Activated B cell treated with CpG ODN at 0.5 μM for 24 hours (primary cell): ENCODE measurements at regions not wholly inside any gene's neighbourhood (a gene's known extent, or its start where the extent isn't known, plus 50 kb on each side); places are given as distances from the start of the nearest gene placed in this dataset.
"Not testable (repeated sequence)": the region's sequence is repeated elsewhere in the genome, so short reads cannot be mapped to it uniquely, and the experiment has no call there.

ENCODE experiments used
- ATAC-seq: fragments of 200-7000 bp; cut with Tn5 transposase; one replicate; pipeline ENCODE4 v1.10.0; 2021; ENCODE audit warnings: low read depth, mild to moderate bottlenecking, moderate library complexity
- CTCF ChIA-PET: fragments of 350-600 bp; sonication (Branson Sonifier 250); formaldehyde crosslinking; loops from one replicate; lab custom pipeline; 2021; ENCODE audit warnings: antibody characterized with exemption; lab: Charles Lee
- POLR2A ChIA-PET: fragments of 350-600 bp; sonication (Branson Sonifier 250); formaldehyde crosslinking; loops from one replicate; lab custom pipeline; 2021; ENCODE audit warnings: antibody characterized with exemption; lab: Charles Lee
- DNase-seq: peaks from one replicate; pipeline ENCODE4 v3.0.0; 2022
- H3K27ac Mint-ChIP-seq: one replicate; pipeline ENCODE4 v1.8.0; 2020; ENCODE audit warnings: mixed read lengths
- H3K27me3 Mint-ChIP-seq: one replicate; pipeline ENCODE4 v1.8.0; 2021; ENCODE audit warnings: mixed read lengths
- H3K36me3 Mint-ChIP-seq: one replicate; pipeline ENCODE4 v1.8.0; 2021; ENCODE audit warnings: low read depth, mixed read lengths
- H3K4me1 Mint-ChIP-seq: one replicate; pipeline ENCODE4 v1.8.0; 2021; ENCODE audit warnings: mixed read lengths
- H3K4me3 Mint-ChIP-seq: one replicate; pipeline ENCODE4 v1.8.0; 2020; ENCODE audit warnings: mild to moderate bottlenecking, mixed read lengths
- H3K9me3 Mint-ChIP-seq: one replicate; pipeline ENCODE4 v1.8.0; 2020; ENCODE audit warnings: mixed read lengths
- CTCF ChIP-seq: fragments of 200-600 bp; IDR thresholded peaks from one replicate; pipeline ENCODE4 v1.8.0; 2022; ENCODE audit warnings: antibody characterized with exemption, mild to moderate bottlenecking
- intact Hi-C: fragments of 100-400 bp; cut with micrococcal nuclease; formaldehyde crosslinking; loops from one replicate; pipeline ENCODE4 v1.15.1; 2024

DNA sequence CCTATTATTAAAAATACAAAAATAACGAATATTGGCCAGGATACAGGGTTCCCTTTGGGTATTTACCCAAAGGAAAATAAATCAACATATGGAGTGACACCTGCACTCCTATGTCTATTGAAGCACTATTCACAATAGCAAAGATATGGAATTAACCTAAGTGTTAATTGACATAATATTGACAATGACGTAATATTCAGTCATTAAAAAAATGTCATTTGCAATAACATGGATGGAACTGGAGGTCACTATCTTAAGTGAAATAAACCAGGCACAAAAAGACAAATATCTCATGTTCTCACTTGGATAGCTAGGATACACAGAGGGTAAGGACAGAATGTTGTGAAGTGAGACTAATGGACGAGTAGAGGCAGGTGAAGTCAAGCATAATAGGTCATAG is 326.3 kb upstream of the PTGER4 start:
- H3K27ac Mint-ChIP-seq = no peak overlapping the region
- ChIA-PET POLR2A (no interaction called here), CTCF (no interaction called here)
- H3K9me3 Mint-ChIP-seq = peaks cover 19% of the 10 kb centered on the region
- TF ChIP-seq CTCF = no peak
- H3K36me3 Mint-ChIP-seq = peaks cover 6% of the 10 kb centered on the region
- no peaks in the 10 kb centered on the region for H3K27me3 Mint-ChIP-seq
- H3K4me1 Mint-ChIP-seq = no peaks in the 10 kb centered on the region
- intact Hi-C loops = no loop called here
- ATAC-seq = no peak
- no peak for DNase-seq
- no peak overlapping the region for H3K4me3 Mint-ChIP-seq

DNA sequence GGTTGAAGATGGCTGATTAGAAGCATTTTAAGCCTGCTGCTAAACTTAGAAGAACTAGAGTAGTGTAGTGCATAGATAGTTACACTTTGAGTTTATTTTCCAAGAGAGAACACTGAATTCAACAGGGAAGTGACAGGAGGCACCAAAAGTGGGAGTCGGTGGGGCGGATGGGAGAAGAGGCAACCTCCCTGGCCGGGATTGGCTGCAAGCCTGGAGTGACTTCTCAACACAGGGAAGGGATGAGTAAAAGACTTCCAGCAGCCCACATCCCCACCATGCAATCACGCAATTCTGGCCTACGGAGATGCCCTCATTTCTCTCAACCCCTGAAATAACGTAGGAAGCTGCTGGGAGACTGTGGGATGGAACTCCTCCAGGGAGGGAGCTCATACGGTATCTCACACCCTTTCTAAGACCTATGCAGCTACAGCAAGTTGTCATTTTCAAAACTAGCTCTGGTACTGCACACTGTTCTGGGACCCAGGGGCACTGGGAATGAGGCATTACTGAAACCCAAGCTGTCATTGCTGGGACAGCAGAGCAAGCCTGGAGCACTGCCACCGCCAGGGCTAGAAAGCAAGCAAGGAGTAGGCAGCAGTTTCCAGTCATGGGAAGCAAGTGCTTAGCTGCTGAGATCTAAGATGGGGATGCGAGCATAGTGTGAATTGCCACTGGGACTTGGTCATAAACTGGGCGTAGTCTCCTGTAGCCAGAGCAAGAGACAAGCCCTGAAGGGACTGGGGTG is 331.6 kb upstream of the PTGER4 start:
- ATAC-seq = no peak
- no peaks in the 10 kb centered on the region for H3K4me1 Mint-ChIP-seq
- no peak for DNase-seq
- CTCF ChIA-PET = no interaction called here
- H3K4me3 Mint-ChIP-seq = no peak overlapping the region
- no peak overlapping the region for H3K27ac Mint-ChIP-seq
- no peaks in the 10 kb centered on the region for H3K27me3 Mint-ChIP-seq
- H3K36me3 Mint-ChIP-seq = peaks cover 6% of the 10 kb centered on the region
- no peak for TF ChIP-seq CTCF
- H3K9me3 Mint-ChIP-seq = peaks cover 19% of the 10 kb centered on the region
- intact Hi-C loops = loop anchor here (5.0 kb wide), 1 partner anchor 401 kb away; no protein-coding TSS in a partner anchor
- POLR2A ChIA-PET = interaction anchor here (0.6 kb wide), 1 partner anchor 26 kb away, joined by 7 read pairs; no protein-coding TSS in a partner anchor

- CTCF ChIA-PET = no interaction called here
- POLR2A ChIA-PET = no interaction called here
- Mint-ChIP-seq H3K4me1 (no peaks in the 10 kb centered on the region), H3K27ac (no peak overlapping the region), H3K36me3 (peaks cover 6% of the 10 kb centered on the region), H3K27me3 (no peaks in the 10 kb centered on the region), H3K4me3 (no peak overlapping the region), H3K9me3 (peaks cover 19% of the 10 kb centered on the region)
- DNase-seq (no peak), ATAC-seq (no peak)
- TF ChIP-seq CTCF = no peak
- intact Hi-C loops = loop anchor here (5.0 kb wide), 1 partner anchor 400 kb away; no protein-coding TSS in a partner anchor
Observed at GRCh38 chr5:40346901-40347300, 332.8 kb upstream of the PTGER4 start.

DNA sequence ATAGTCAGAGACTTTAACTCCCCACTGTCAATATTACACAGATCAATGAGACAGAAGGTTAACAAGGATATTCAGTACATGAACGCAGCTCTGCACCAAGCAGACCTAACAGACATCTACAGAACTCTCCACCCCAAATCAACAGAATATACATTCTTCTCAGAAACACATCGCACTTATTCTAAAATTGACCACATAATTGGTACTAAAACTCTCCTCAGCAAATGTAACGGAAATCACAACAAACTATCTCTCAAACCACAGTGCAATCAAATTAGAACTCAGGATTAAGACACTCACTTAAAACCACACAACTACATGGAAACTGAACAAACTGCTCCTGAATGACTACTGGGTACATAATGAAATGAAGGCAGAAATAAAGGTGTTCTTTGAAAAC is 341.3 kb upstream of the PTGER4 start:
- H3K4me3 Mint-ChIP-seq, ATAC-seq, intact Hi-C loops, H3K4me1 Mint-ChIP-seq, H3K27ac Mint-ChIP-seq, CTCF ChIA-PET, H3K27me3 Mint-ChIP-seq, POLR2A ChIA-PET, H3K9me3 Mint-ChIP-seq, H3K36me3 Mint-ChIP-seq, DNase-seq: not testable (repeated sequence)

- no peak for ATAC-seq
- Mint-ChIP-seq H3K9me3 (no peaks in the 10 kb centered on the region), H3K4me3 (no peak overlapping the region), H3K4me1 (no peaks in the 10 kb centered on the region), H3K27ac (no peak overlapping the region), H3K36me3 (no peaks in the 10 kb centered on the region), H3K27me3 (no peaks in the 10 kb centered on the region)
- DNase-seq = no peak
- POLR2A ChIA-PET = no interaction called here
- CTCF ChIA-PET = no interaction called here
- intact Hi-C loops = no loop called here
- no peak for TF ChIP-seq CTCF
Observed at GRCh38 chr5:40334242-40334635, 345.5 kb upstream of the PTGER4 start.
